H1 (cell line): ENCODE measurements at regions not wholly inside any gene's neighbourhood (a gene's known extent, or its start where the extent isn't known, plus 50 kb on each side); places are given as distances from the start of the nearest gene placed in this dataset.

ENCODE experiments used
- EZH2 ChIP-seq: fragments of 200-600 bp; sonication (generic); IDR thresholded peaks from 2 replicates; pipeline ENCODE4 v1.7.1; 2012; ENCODE audit warnings: low read depth, mild to moderate bottlenecking, moderate library complexity, low read length, inconsistent platforms; ENCODE audit not compliant: severe bottlenecking
- HDAC6 ChIP-seq: IDR thresholded peaks from one replicate; pipeline ENCODE4 v1.7.1; 2012; ENCODE audit warnings: low read depth, mild to moderate bottlenecking, inconsistent platforms, low read length, moderate library complexity
- JUN ChIP-seq: IDR thresholded peaks from 2 replicates; pipeline ENCODE4 v1.6.1; 2011; ENCODE audit warnings: low read depth, mild to moderate bottlenecking, improper control_type of control experiment, low read length
- KDM1A ChIP-seq: fragments of 200-600, 300-600 bp; sonication (generic); IDR thresholded peaks from 2 replicates; pipeline ENCODE4 v1.7.1; 2016; ENCODE audit warnings: mild to moderate bottlenecking, low read length, borderline replicate concordance
- POLR2A ChIP-seq, 2 experiments: IDR thresholded peaks; 1 replicate in 1 of 2; 2 replicates in 1 of 2; pipeline ENCODE4 v1.6.1; 2011; ENCODE audit warnings: low read depth in 2 of 2, low read length in 2 of 2, mild to moderate bottlenecking in 2 of 2; ENCODE audit errors: control extremely low read depth in 1 of 2
- RNF2 ChIP-seq: fragments of 200-900, 300-1000 bp; sonication (generic); IDR thresholded peaks from 2 replicates; pipeline ENCODE4 v1.7.1; 2016; ENCODE audit warnings: borderline replicate concordance, low read depth, mild to moderate bottlenecking, antibody characterized with exemption, low read length; ENCODE audit not compliant: poor library complexity, severe bottlenecking; ENCODE audit errors: missing control alignments
- TF ChIP-seq, protein P1 (sequence below), 3 experiments: IDR thresholded peaks; 1 replicate in 2 of 3; 2 replicates in 1 of 3; pipeline versions ENCODE4 v1.5.1 to v1.6.1; 2011; ENCODE audit warnings: low read length in 3 of 3, mild to moderate bottlenecking in 3 of 3, inconsistent platforms in 2 of 3, low read depth in 1 of 3, moderate library complexity in 1 of 3; ENCODE audit not compliant: insufficient read depth in 1 of 3; ENCODE audit errors: control extremely low read depth in 1 of 3

DNA sequence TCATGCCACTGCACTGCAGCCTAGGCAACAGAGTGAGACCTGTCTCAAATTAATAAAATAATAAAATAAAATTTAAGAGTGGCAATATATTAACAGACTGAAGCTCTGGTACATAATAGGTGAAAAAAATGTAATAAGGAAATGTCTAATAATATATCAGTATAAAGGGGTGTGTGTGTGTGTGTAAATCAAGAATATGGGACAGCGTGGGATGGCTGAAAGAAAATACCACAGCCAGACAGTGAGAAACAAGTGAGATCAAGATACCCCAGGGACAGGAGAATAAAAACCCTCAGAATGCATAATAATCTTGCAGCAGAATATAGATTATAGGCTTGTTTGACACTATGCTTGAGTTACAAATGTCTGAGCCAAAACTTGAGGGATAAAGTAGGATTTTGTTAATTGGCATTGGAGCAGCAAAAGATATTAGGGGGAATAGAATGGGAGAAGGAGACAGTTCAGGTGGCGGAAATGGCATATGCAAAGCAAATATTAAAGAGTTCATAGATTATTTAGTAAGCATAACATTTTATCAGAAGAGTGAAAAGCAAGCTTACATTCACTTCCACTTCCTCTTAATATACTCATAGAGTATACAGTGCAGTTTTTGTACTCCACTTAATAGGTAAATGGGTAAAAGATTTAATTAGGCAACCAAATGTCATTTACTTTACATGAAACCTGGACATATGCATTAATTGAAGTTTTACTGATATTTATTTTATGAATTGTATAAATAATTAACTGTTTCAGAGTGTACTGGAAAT is 398.5 kb upstream of the GJE1 start:
- no peak for TF ChIP-seq EZH2
- TF ChIP-seq, protein P1, sequence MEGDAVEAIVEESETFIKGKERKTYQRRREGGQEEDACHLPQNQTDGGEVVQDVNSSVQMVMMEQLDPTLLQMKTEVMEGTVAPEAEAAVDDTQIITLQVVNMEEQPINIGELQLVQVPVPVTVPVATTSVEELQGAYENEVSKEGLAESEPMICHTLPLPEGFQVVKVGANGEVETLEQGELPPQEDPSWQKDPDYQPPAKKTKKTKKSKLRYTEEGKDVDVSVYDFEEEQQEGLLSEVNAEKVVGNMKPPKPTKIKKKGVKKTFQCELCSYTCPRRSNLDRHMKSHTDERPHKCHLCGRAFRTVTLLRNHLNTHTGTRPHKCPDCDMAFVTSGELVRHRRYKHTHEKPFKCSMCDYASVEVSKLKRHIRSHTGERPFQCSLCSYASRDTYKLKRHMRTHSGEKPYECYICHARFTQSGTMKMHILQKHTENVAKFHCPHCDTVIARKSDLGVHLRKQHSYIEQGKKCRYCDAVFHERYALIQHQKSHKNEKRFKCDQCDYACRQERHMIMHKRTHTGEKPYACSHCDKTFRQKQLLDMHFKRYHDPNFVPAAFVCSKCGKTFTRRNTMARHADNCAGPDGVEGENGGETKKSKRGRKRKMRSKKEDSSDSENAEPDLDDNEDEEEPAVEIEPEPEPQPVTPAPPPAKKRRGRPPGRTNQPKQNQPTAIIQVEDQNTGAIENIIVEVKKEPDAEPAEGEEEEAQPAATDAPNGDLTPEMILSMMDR (IDR thresholded peaks at IDR 0.05; ENCODE audit: control extremely low read depth in 1 of 3, insufficient read depth in 1 of 3, low read depth in 1 of 3, low read length in 3 of 3): no peak
- TF ChIP-seq KDM1A: no peak
- TF ChIP-seq POLR2A (IDR thresholded peaks at IDR 0.05; ENCODE audit: control extremely low read depth in 1 of 2, low read depth in 2 of 2, low read length in 2 of 2): no peak
- TF ChIP-seq JUN: no peak
- TF ChIP-seq RNF2: no peak
- no peak for TF ChIP-seq HDAC6
